SK-N-SH treated with all-trans-retinoic acid at 6 μM for 48 hours (cell line): ENCODE measurements at regions not wholly inside any gene's neighbourhood (a gene's known extent, or its start where the extent isn't known, plus 50 kb on each side); places are given as distances from the start of the nearest gene placed in this dataset.

Source experiments
- ARNTL ChIP-seq: fragments of 450-650 bp; formaldehyde crosslinking; IDR thresholded peaks from 2 replicates; pipeline ENCODE4 v1.5.0; 2020; ENCODE audit warnings: low read depth, mild to moderate bottlenecking, moderate library complexity, borderline replicate concordance
- ESRRG ChIP-seq: fragments of 250-450 bp; sonication (Bioruptor Pico); IDR thresholded peaks from 2 replicates; pipeline ENCODE4 v1.6.1; 2021; ENCODE audit warnings: mild to moderate bottlenecking
- PATZ1 ChIP-seq: fragments of 250-450 bp; sonication (Bioruptor Pico); IDR thresholded peaks from 2 replicates; pipeline ENCODE4 v1.8.0; 2020; ENCODE audit warnings: mild to moderate bottlenecking, moderate library complexity, borderline replicate concordance
- RARB ChIP-seq: fragments of 250-450 bp; sonication (Bioruptor Pico); IDR thresholded peaks from 2 replicates; pipeline ENCODE4 v1.8.0; 2021; ENCODE audit warnings: mild to moderate bottlenecking, moderate library complexity
- ZFP3 ChIP-seq: fragments of 250-450 bp; sonication (Bioruptor Pico); IDR thresholded peaks from 2 replicates; pipeline ENCODE4 v1.5.0; 2020; ENCODE audit warnings: mild to moderate bottlenecking, moderate library complexity
- ZFP30 ChIP-seq: fragments of 450-650 bp; formaldehyde crosslinking; IDR thresholded peaks from 2 replicates; pipeline ENCODE4 v1.5.0; 2022; ENCODE audit warnings: mild to moderate bottlenecking, moderate library complexity
- ZNF565 ChIP-seq: fragments of 450-650 bp; formaldehyde crosslinking; conservative IDR thresholded peaks from 2 replicates; pipeline ENCODE4 v1.5.0; 2020; ENCODE audit warnings: low read depth, mild to moderate bottlenecking, moderate library complexity

DNA sequence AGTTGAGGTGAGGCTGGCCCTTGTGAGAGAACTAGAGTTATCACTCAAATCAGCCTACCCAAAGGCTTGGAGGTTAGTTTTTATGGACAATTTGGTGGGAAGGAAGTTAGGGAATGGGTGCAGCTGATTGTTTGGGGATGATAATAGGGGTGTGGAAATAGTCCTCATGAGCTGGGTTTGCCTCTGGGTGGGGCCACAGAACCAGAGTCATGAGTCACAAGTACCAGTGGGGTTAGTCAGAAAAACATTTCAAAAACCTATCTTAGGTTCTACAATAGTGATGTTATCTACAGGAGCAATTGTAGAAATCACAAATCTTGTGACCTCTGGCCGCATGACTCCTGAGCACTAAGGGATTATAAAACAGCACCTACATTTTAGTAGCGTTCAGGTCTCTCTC lies 630.1 kb upstream of the PIK3C3 start:
- no peak for TF ChIP-seq RARB (CRISPR knock-in tag)
- TF ChIP-seq PATZ1 (CRISPR knock-in tag) = no peak
- TF ChIP-seq ARNTL (CRISPR knock-in tag) = no peak
- TF ChIP-seq ZNF565 (CRISPR knock-in tag) = no peak
- no peak for TF ChIP-seq ZFP3 (CRISPR knock-in tag)
- no peak for TF ChIP-seq ZFP30 (CRISPR knock-in tag)
- no peak for TF ChIP-seq ESRRG (CRISPR knock-in tag)
